HFF-Myc (cell line): ENCODE measurements at regions not wholly inside any gene's neighbourhood (a gene's known extent, or its start where the extent isn't known, plus 50 kb on each side); places are given as distances from the start of the nearest gene placed in this dataset.

Source experiments
- DNase-seq: peaks from one replicate; pipeline ENCODE4 v3.0.0-alpha.2; 2011; ENCODE audit warnings: low read depth; ENCODE audit errors: extremely low read depth
- H3K4me3 ChIP-seq: replicated peaks from 2 replicates; pipeline ENCODE4 v1.5.1; 2011; ENCODE audit warnings: low read depth, mild to moderate bottlenecking, control low read depth, low read length
- CTCF ChIP-seq: IDR thresholded peaks from 2 replicates; pipeline ENCODE4 v1.5.1; 2012; ENCODE audit warnings: mild to moderate bottlenecking, low read depth, low read length, control low read depth; ENCODE audit errors: missing control alignments

GRCh38 chr11:10931761-10932670 lies 74.2 kb upstream of the ZBED5 start:
- no peak for TF ChIP-seq CTCF
- no peak for DNase-seq
- H3K4me3 ChIP-seq = peak overlapping the region; percentile 51

GRCh38 chr11:10930972-10931760 lies 73.3 kb upstream of the ZBED5 start:
- TF ChIP-seq CTCF = no peak
- H3K4me3 ChIP-seq = peak overlapping the region; percentile 51
- no peak for DNase-seq

GRCh38 chr11:10930224-10930971 lies 72.5 kb upstream of the ZBED5 start:
- no peak for TF ChIP-seq CTCF
- peak overlapping the region; percentile 51 for H3K4me3 ChIP-seq
- DNase-seq = no peak

- no peak overlapping the region for H3K4me3 ChIP-seq
- TF ChIP-seq CTCF = no peak
- no peak for DNase-seq
Measured at GRCh38 chr11:10927538-10927937, 69.7 kb upstream of the ZBED5 start.

GRCh38 chr11:10926801-10927211 lies 69.0 kb upstream of the ZBED5 start:
- TF ChIP-seq CTCF = no peak
- DNase-seq = no peak
- no peak overlapping the region for H3K4me3 ChIP-seq

- no peak for TF ChIP-seq CTCF
- DNase-seq = no peak
Measured at GRCh38 chr11:10925149-10925926, 67.5 kb upstream of the ZBED5 start.

More at GRCh38 chr11:10925149-10925926, 67.5 kb upstream of the ZBED5 start:
- H3K4me3 ChIP-seq = no peak overlapping the region
